ENCODE measurements at regions not wholly inside any gene's neighbourhood (a gene's known extent, or its start where the extent isn't known, plus 50 kb on each side); places are given as distances from the start of the nearest gene placed in this dataset.

DNA sequence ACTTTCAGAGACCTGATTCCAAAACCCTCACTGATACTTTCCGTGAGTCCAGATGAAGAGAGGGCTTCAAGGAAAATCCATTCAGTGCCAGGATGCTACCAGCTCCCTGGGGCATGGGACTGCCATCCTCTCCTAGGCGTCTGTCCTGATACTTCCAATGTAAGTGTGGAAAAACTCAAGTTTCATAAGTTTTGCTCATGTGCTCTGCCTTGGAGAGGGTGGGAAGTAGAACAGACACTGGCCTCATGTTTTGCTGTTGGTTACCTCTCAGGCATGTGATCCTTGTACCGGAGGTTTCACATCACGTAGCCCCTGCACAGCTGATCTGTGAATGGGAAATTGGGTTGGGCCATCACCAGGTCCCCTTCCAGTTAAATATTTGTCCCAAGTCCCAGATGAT, 517.1 kb downstream of the RPS24 start:
- Histone ChIP-seq H3K27me3 (ENCODE audit: control insufficient read depth, insufficient read depth, low read length) (peaks cover 12% of the 10 kb centered on the region), H3K36me3 (ENCODE audit: control insufficient read depth, insufficient read depth, low read length) (no peaks in the 10 kb centered on the region), H3K4me3 (ENCODE audit: low read depth, low read length) (no peak overlapping the region)
- DNase-seq (ENCODE audit: low read depth) = no peak
- TF ChIP-seq, protein P1, sequence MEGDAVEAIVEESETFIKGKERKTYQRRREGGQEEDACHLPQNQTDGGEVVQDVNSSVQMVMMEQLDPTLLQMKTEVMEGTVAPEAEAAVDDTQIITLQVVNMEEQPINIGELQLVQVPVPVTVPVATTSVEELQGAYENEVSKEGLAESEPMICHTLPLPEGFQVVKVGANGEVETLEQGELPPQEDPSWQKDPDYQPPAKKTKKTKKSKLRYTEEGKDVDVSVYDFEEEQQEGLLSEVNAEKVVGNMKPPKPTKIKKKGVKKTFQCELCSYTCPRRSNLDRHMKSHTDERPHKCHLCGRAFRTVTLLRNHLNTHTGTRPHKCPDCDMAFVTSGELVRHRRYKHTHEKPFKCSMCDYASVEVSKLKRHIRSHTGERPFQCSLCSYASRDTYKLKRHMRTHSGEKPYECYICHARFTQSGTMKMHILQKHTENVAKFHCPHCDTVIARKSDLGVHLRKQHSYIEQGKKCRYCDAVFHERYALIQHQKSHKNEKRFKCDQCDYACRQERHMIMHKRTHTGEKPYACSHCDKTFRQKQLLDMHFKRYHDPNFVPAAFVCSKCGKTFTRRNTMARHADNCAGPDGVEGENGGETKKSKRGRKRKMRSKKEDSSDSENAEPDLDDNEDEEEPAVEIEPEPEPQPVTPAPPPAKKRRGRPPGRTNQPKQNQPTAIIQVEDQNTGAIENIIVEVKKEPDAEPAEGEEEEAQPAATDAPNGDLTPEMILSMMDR (IDR thresholded peaks at IDR 0.05; ENCODE audit: insufficient read depth, low read length, poor library complexity, severe bottlenecking) = no peak

DNA sequence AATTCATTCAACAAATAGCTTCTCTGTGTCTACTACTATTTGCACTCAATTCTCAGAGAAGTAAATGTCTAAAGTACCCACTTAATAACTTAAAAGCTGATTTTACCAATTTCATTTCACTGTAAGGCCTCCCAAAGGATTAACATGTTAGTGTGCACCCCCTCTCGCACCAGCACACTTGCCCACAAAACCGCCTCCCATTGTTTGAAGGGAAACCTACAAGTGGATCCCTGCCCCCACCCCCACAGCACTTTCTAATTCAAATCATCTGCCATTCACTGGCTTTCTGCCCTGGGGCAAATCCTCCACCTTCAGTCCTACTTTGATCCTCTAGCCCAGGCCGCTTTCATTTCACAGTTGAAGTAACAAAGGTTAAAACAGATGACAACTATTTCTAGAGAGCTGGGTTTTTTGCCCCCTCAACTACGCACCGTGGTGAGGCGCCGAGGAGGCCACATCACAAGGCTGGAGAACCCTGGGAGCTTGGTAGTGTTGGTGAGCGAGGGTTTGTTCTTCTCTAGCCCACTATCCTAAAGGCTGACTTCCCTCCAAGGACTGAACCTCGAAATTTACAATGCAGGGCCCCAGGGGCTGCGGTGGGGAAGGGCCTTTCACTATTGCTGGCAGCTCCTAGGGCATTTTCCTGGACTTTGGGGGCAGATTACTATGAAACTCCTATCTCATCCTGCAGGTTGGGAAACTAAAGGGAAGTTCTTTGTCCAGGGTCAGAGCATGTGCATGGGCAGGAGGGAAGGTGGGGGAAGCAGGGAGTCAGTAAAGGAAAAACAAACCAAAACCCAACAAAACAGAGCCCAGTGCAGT, 517.4 kb upstream of the ZMIZ1 start:
- TF ChIP-seq, protein P1 (IDR thresholded peaks at IDR 0.05; ENCODE audit: insufficient read depth, low read length, poor library complexity, severe bottlenecking) = no peak

DNA sequence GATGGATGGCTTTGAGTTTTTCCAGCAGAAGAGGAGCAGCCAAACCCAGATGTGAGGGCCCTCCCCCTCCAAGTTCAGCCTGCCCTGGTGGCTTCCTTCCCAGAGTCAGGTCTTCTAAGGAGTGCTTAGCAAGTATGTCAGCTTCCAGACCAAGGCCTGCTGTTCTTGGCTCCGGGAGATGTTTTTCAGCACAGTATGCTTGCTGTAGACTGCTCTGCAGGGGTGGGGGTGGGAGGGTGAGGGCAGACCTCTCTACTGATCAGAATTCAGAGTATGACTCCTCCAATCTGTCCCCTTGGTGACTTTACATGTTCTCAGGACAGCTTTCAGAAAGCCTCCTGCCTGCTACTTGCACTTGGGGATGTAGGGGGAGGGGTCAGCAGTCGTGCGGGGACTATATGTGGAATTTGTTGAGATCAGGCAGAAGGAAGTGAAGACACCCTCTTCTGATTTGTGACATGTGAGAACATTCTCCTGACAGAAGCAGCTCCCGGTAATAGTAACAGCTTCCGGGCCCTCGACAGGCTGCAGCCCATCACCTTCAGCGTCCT, 516.4 kb upstream of the ZMIZ1 start:
- no peak for DNase-seq (ENCODE audit: low read depth)
- TF ChIP-seq, protein P1 (IDR thresholded peaks at IDR 0.05; ENCODE audit: insufficient read depth, low read length, poor library complexity, severe bottlenecking) = no peak
- Histone ChIP-seq H3K36me3 (ENCODE audit: control insufficient read depth, insufficient read depth, low read length) (no peaks in the 10 kb centered on the region), H3K27me3 (ENCODE audit: control insufficient read depth, insufficient read depth, low read length) (peaks cover 12% of the 10 kb centered on the region), H3K4me3 (ENCODE audit: low read depth, low read length) (no peak overlapping the region)

More for the DNA sequence above, 517.4 kb upstream of the ZMIZ1 start:
- peaks cover 12% of the 10 kb centered on the region for H3K27me3 ChIP-seq (ENCODE audit: control insufficient read depth, insufficient read depth, low read length)
- no peaks in the 10 kb centered on the region for H3K36me3 ChIP-seq (ENCODE audit: control insufficient read depth, insufficient read depth, low read length)
- H3K4me3 ChIP-seq (ENCODE audit: low read depth, low read length) = no peak overlapping the region
- no peak for DNase-seq (ENCODE audit: low read depth)

DNA sequence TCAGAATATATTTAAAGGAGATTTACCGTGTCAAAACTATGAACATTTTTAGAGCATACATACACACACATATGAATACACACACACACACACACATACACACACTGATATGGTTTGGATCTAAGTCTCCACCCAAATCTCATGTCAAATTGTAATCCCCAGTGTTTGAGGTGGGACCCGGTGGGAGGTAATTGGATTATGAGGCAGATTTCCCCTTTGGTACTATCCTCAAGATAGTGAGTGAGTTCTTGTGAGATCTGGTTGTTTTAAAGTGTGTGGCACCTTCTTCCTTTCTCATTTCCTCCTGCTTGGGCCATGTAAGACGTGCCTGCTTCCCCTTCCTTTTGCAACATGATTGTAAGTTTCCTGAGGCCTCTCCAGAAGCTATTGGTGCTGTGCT, 515.0 kb upstream of the ZMIZ1 start:
- Histone ChIP-seq H3K4me3 (ENCODE audit: low read depth, low read length) (no peak overlapping the region), H3K27me3 (ENCODE audit: control insufficient read depth, insufficient read depth, low read length) (peaks cover 5% of the 10 kb centered on the region), H3K36me3 (ENCODE audit: control insufficient read depth, insufficient read depth, low read length) (no peaks in the 10 kb centered on the region)
- TF ChIP-seq, protein P1 (IDR thresholded peaks at IDR 0.05; ENCODE audit: insufficient read depth, low read length, poor library complexity, severe bottlenecking) = no peak
- no peak for DNase-seq (ENCODE audit: low read depth)

DNA sequence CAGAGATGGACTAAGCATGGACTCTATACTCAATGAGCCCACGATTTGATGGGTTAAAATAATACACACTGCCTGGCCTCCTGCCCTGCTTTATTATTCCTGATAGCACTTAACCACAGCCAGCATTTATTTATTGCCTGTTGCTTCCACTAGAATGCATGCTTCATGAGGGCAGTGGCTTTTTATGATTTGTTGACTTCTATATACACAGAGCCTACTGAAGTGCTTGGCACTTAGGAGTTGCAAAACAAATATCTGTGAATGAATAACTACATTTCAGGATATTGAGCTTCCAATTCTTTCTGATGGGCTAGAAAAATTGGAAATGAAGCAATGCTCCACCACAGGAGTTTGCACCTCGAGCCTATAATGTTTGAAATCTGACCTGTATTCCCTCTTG, 513.6 kb upstream of the ZMIZ1 start:
- H3K4me3 ChIP-seq (ENCODE audit: low read depth, low read length) = no peak overlapping the region
- peaks cover 6% of the 10 kb centered on the region for H3K27me3 ChIP-seq (ENCODE audit: control insufficient read depth, insufficient read depth, low read length)
- H3K36me3 ChIP-seq (ENCODE audit: control insufficient read depth, insufficient read depth, low read length) = no peaks in the 10 kb centered on the region
- DNase-seq (ENCODE audit: low read depth) = no peak
- TF ChIP-seq, protein P1 (IDR thresholded peaks at IDR 0.05; ENCODE audit: insufficient read depth, low read length, poor library complexity, severe bottlenecking) = no peak
